HG03442 (cell line): ENCODE measurements at regions not wholly inside any gene's neighbourhood (a gene's known extent, or its start where the extent isn't known, plus 50 kb on each side); places are given as distances from the start of the nearest gene placed in this dataset.
"Not testable (repeated sequence)": the region's sequence is repeated elsewhere in the genome, so short reads cannot be mapped to it uniquely, and the experiment has no call there.

Experiments
- ATAC-seq: cut with Tn5 transposase; IDR thresholded peaks from one replicate; pipeline ENCODE4 v1.9.1; 2021; ENCODE audit warnings: mild to moderate bottlenecking, moderate library complexity; ENCODE audit not compliant: unreplicated experiment

DNA sequence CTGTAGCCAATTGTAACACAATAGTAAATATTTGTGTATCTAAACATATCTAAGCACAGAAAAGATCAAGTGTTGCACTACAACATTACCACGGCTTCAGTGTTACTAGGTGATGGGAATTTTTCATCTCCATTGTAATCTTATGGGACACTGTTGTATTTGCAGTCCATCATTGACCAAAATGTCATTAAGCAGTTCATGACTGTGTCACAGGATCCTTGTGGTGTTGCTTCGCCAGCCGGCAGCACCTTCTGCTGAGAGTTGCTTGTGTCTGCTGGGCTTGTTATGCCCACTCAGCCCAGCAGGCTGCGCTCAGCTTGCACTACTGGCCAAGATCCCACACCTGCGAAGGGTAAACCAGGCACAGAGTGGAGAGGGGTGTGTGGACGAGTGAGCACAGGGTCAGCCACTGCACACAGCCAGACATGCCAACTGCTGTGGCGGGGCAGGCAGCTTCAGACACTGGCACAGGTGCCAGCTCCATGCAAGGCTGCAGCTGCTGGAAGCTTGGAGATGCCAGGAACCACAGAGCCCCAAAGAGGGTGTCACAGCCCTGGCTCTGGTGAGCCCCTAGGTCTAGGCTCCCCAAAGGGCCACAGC lies 273.7 kb downstream of the CETN3 start:
- ATAC-seq, result no peak

DNA sequence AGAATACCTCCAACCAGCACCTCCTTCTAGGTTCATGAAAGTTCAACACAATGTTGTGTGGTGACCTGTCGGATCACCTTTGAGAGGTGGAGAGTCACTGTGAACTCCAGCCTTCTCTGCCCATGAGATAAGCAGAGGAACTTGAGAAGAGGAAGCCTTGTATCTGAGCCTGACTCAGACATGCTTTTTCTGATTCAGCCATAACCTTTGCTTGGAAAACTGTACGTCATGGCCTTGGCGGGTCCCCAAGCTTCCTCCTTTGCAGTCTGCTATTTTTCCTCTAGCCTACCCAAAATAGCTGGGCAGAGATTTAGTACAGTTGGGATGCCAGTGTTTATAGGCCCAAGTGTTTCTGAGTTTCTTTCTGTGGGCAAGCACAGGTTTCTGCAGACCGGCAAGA lies 274.7 kb downstream of the CETN3 start:
- no peak for ATAC-seq

DNA sequence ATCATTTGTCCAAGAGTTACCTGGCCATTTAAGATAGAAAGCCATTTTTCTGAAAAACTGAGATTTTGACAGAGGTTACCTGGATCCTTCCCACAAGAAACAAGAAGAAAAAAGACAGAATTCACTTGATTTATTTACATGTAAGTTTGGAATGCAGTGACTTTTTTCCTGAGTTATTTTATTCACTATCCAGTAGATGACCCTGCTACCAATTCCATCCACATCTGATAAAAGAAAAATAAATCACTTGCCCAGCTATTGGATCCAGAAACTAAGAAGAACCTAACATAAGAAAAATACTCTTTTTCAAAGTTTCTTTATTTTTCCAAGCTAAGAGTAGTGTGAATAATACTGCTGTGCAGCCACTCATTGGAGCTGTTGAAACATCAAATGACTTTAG lies 275.2 kb downstream of the CETN3 start:
- no peak for ATAC-seq

DNA sequence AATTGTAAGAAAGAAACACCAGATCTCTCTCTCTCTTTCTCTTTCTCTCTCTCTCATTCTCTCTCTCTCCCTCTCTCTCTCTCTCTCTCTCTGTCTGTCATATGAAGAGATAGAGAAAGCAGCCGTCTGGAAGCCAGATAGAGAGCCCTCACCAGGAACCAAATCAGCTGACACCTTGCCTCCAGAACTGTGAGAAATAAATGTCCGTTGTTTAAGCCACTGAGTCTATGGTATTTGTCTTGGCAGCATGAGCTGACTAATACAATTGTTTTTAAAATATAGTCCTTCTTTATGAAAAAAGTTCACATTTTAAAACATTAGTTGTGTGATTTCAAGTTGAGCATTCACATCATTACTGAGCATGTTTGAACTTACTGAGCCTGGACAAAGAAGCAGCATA lies 275.6 kb downstream of the CETN3 start:
- no peak for ATAC-seq

DNA sequence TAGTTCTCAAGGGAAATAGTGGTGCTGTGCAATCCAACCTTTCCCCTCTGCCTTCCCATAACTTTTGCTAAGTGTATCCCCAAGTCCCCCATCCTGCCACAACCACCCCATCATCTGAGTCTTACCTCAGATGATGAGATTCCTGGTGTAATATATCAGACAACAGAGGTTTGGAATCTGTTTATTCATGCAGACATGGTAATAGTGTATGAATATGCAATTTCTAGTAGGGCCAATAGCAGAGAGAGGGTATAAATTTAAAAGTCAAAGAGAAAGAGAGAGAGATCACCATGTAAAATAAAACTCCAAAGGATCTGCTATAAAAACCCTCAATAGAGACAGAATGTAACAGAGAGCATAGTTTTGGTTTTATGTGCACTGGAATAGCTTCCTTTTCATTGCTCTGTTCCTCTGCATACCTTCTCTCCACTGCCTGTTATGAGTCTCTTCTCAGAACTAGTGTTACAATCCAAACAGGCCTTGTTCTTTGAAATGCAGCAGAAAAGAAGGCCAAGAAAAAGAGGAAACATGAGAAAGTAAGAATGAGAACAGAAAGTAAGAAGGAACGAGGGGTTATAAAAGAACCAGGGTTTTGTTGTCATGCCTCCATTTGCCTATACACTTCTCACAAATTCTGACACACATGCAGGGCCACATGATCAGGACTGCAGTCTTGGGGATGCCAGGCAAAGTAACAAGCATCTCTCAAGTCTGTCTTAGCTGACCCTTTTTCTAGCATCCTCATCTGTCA lies 278.0 kb downstream of the CETN3 start:
- peak; percentile 75 for ATAC-seq

DNA sequence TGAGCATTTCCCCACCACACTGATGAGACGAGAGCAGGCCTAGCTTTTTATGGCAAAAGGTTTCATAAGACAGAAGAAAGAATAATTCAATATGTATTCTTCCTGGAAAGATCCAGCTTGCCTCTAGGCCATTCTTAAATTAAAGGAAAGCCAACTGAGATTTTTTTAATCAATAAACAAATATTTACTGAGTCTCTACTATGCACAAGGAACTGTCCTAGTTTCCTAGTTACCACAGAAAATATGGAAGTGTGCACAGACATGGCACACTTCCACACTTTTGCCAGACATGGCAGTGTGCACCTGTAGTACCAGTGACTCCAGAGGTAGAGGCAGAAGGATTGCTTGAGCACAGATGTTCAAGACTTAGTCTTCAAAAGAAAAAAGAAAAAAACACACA lies 281.0 kb downstream of the CETN3 start:
- ATAC-seq, result no peak

DNA sequence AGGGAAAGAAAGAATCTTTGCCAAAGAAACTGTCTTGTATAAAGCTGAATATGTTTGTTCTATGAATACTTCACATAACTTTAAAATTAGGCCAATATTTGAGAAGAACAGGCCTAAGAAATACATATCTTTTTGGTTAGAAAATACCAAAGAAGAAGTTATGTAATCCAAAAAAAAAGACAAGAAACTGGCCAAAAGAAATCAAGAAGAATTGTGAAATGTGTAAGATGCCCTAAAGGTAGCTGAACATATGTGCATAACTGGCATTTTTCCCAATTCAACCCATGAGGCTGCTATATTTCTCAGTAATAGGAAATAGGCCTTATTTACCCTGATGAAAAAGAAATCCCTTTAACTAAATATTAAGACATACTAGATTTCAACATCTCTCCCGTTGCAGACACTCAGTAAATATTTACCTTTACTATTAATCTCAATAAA lies 290.0 kb downstream of the CETN3 start:
- ATAC-seq, result no peak

DNA sequence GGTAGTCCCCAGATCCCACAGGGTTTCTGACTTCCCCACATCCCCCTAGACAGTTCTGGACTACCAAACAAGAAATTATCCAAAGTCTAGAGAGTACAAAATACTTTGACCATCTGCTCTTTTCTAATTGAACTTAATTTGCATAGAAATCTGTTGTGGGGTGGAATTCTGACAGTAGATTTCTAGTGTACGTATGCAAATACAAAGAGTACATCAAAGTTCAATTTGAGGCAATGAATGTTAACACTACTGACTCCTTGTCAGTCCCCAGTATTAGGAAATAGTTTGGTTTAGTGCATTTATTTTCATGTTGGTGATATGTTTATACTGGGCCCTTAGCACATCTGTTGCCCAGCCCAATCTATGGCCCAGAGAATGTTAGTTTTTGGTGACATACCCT lies 292.6 kb downstream of the CETN3 start:
- ATAC-seq, result no peak

DNA sequence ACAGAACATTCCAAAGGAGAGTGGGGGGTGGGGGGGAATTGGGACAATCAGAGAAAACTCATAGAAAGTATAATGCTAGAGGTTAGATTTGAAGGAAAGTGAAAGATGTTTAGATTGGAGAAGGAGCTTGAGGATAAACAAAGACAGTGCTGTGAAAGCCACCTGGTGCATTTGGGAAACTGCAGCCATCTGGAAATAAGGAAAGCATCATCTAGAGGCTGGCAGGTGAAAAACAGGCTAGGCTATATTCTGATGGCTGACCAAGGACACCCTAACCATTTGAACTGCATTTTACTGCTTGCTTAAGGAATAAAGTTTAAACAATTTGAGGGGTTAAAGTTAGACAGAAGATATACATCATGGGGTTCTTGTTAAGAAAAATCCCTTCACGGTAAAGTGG lies 296.4 kb downstream of the CETN3 start:
- ATAC-seq, result no peak

DNA sequence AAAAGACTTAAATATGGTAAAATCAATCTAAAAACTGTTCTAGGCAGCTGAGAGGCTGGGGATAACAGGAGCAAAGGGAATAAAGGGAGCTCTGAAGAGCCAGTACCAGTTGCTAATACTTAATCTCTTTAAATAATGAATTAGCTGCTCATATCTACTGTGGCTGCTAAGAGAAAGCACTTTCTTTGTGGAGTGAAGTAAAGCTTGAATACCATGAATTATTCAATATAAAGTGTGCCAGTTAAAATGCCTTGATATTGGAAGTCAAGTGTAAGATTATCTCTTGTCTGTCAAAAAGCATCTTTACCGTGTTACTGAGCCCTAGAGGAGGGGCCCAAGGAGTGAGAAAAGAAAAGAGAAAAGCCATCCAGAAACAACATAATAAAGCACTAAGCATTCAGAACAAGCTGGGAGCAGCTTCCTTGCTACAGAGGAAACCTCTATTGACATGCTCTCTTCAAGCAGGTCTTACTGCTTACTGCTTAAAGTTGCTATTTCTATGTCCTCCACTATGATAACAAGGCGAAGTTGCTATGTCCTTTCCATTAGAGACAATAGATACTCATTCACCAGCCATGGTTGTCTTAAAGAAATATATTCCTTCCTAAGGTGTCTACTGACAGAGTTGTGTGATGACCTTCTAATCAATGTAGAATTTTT lies 297.4 kb downstream of the CETN3 start:
- no peak for ATAC-seq

DNA sequence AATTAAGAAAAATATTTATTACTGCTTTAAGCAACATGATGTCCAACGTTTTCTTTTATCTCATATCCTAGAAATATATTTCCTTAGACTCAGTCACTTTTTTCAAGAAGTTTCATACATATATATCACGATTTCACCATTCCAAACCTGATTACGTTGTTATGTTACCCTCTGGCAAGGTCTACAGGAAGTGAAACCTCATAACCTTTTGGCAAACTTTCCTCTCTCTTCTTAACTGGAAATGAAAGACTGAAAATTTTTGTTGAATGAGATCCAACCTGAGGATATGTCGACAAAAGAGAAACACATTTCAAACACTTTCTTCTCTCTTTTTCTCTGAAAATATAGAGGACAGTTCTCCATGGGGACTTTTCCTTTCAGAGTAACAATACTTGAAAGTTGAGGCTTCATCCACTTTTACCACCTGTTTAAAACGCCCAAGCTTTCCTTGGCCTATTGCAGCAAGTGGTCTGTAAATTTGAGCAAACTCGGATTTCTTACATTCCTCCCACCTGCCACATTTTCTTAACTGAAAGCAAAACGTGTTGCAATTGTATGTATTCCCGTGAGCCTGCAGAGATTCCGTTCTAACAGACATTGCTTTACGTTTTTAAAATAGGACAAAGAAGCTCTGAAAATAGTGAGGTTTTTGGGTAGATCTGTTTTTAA lies 298.1 kb downstream of the CETN3 start:
- no peak for ATAC-seq

DNA sequence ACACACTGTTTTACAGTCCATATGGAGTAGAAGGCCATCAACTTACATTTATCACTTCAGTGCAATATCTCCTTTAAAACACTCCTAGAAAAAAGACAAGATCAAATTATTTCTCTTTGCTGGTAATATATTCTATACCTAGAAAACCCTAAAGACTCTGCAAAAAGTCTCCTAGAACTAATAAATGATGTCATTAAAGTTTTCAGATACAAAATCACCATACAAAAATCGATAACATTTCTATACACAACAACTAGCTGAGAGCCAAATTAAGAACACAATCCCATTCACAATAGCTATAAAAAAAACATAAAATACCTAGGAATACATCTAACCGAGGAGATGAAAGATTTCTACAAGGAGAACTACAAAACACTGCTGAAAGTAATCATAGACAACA lies 300.3 kb downstream of the CETN3 start:
- no peak for ATAC-seq

DNA sequence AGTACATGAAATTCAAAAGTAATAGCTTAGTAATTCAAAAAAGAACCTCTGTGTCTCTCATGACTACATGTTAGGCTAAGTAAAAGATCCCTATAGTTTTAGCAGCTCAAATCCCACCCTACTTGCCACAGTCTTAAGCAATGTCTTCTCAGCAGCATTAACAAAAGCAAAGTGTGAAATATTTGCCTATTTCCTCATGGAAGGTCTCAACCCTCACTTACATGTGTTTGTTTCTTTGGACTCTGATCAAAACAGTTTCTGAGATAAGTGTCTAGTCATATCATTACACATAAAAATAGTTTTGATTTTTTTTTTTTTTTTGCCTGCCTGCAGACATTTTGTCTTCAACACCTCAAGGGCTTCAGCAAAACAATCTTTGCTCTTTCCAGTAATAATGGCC lies 310.5 kb downstream of the CETN3 start:
- ATAC-seq, result no peak

DNA sequence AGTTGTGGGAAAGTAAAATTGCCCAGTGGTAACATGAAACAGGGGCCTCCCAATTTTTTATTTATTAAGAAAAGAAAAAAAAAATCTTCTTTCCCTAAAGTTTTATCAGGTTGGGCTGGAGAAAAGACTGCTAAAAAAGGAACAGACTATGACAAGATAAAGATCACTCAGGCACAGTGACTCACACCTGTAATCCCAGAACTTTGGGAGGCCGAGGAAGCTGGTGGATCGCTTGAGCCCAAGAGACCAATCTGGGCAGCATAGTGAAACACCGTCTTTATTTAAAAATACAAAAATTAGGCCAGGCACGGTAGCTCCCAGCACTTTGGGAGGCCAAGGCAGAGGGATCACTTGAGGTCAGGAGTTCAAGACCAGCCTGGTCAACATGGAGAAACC lies 312.5 kb downstream of the CETN3 start:
- ATAC-seq, result no peak

DNA sequence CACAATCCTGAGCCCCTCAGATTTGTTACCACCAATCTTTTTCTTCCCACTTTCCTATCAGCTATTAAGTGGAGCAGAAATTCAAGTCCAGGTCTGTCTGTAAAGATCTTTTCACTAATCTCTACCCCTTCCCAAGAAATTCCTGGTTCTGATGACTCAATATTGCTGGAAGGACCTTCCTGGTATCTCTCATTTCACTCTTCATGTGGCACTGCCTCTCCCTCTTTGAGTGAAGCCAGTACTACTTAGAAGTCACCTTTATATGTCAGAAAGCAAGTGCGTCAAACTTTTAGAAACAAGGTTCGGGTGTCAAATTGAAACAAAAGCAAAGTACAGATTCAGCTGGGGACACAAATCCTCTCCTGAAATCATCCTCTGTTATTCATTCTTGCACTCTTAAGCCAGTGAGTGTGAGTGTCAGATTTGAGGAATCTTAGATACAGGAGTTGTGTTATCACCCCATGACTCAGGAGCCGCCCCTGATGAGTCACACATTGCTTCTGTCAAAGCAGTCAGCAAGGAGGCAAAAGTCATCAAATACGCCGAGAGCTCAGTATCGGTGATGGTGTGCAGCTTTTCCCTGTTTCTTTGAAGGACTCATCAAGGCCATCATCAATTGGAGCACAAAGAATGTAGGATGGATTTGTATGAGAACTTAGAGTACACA lies 313.0 kb downstream of the CETN3 start:
- no peak for ATAC-seq

DNA sequence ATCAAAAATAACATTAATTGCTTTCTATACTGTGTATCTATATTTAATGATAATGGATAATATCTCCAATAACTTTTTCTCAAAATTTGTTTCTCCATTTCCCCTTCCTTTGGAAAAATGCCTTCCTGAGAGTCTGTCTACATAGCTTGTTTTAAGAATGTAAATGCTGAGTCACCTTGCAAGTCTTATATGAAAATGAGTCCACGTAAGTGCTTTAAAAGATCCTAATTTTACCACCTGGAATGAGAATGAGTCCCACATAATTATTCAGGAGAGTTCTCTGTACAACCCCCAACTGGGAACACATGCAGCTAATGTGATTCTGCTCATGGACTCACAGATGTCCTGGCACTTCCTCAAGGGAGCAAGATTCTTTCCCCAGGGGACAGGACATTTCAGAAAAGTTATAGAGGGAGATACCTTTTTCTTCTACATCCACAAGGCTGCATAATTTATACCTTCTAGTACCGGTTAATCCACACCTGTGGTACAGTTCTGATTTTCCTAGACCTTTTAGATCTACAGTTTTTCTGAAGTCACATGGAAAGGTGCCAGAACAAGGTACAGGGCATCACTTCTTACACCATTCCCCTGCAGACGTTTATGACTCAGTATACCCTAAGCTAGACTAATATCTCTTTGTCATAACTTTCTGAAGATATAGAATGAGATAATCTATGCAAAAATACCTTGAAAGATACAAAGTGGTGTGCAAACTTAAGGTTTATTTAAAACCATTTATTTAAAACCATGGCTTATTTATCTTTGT lies 314.1 kb downstream of the CETN3 start:
- ATAC-seq, result no peak

DNA sequence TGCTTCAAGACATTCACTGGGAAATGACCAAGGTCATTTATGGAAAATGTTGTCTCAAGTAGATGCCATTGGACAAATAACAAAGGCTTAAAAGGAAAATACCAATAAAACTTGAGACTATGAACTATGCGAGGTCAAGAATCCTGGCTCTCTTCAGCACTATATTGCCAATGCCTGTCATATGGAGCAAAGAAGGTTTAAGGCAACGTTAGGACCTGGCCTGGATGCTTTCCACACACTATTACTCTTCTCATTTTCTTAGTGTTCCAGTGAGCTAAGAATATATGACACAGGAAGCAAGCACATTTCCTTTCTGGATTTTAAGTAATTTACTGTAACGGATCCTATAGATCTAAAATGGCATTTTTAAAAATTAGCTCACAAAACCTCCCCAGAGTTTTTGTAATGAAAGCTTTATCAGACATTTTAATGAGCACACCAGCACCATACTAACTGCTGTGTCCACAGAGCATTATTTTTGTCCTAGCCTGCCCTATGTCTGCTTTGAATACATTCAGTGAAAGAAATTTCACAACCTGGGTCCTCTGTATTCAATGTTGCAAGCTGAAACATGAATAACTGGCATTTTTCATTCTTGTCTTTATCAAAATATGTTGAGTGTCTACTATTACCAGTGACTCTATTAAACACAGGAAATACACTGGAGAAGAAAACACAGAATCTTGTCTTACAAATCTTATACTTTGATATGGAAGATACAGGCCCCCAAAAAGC lies 315.6 kb downstream of the CETN3 start:
- ATAC-seq, result no peak

DNA sequence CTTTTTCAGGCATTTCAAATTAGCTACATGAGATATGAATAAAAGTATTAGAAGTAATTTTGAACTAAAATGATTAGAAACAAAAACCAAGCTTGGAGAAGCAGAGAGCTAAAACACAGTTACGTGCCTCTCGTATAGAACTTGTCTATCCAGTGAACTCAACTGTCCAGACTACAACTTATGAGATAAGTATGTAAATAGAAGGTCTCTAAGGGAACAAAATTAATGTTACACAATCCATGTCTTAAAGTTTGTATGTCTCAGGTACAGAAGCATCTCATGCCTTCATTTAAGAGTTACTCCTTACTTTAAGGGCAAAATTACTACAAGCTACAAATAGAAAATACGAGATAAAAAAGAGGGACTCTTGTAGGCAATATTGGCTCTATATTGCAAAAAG lies 316.8 kb downstream of the CETN3 start:
- ATAC-seq, result no peak

DNA sequence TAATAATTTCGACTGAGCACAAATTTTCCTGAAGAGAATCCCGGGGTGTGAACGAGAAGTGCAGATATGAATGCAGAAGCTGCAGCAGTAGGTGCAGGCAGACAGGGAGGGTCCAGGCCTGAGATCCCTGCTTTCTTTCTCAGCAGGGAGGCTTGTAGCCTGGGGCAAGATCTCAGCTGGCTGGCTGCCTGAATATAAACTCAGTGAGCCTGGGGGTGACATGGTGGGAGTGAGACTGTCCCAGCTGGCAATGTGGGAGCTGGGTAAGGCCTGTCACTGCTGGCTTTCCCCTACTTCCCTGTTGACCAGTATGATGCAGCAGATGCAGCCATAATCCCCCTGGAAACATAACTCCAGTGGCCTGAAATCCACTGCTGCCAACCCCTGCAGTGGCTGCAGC lies 325.2 kb downstream of the CETN3 start:
- no peak for ATAC-seq

DNA sequence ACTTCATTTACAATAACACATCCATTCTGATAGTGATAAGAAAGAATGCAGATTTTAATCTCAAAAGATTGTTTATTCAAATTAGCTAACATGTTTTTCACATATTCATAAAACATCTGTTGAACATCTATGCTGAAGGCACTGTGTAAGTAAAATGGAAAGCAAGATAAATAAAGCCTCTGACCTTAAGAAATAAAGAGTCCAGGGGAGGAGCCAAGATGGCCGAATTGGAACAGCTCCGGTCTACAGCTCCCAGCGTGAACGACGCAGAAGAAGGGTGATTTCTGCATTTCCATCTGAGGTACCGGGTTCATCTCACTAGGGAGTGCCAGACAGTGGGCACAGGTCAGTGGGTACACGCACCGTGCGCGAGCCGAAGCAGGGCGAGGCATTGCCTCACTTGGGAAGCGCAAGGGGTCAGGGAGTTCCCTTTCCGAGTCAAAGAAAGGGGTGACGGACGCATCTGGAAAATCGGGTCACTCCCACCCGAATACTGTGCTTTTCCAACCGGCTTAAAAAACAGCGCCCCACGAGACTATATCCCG lies 336.5 kb downstream of the CETN3 start:
- not testable (repeated sequence) for ATAC-seq
